HEK293 (cell line): ENCODE measurements at regions not wholly inside any gene's neighbourhood (a gene's known extent, or its start where the extent isn't known, plus 50 kb on each side); places are given as distances from the start of the nearest gene placed in this dataset.

Experiments
- CTCF ChIP-seq: fragments of 450-650 bp; formaldehyde crosslinking; IDR thresholded peaks from 2 replicates; pipeline ENCODE4 v1.5.1; 2016; ENCODE audit warnings: missing biosample characterization, missing genetic modification characterization
- ZBTB8A ChIP-seq: fragments of 450-650 bp; formaldehyde crosslinking; IDR thresholded peaks from 2 replicates; pipeline ENCODE4 v1.5.1; 2016; ENCODE audit warnings: missing biosample characterization, missing genetic modification characterization
- ZNF121 ChIP-seq: fragments of 450-650 bp; formaldehyde crosslinking; IDR thresholded peaks from 2 replicates; pipeline ENCODE4 v1.5.1; 2016; ENCODE audit warnings: missing biosample characterization, missing genetic modification characterization
- ZNF174 ChIP-seq: fragments of 450-650 bp; formaldehyde crosslinking; IDR thresholded peaks from 2 replicates; pipeline ENCODE4 v1.5.0; 2017; ENCODE audit warnings: missing biosample characterization, mild to moderate bottlenecking, missing genetic modification characterization
- ZNF580 ChIP-seq: fragments of 450-650 bp; formaldehyde crosslinking; IDR thresholded peaks from 2 replicates; pipeline ENCODE4 v1.5.1; 2016; ENCODE audit warnings: missing biosample characterization, missing genetic modification characterization

- no peak for TF ChIP-seq CTCF (tag by site-specific recombination)
- no peak for TF ChIP-seq ZNF121
- TF ChIP-seq ZNF580, result no peak
- TF ChIP-seq ZNF174, result no peak
- no peak for TF ChIP-seq ZBTB8A (tag by site-specific recombination)
Observed at GRCh38 chr7:113263749-113264148, 145.4 kb upstream of the SMIM30 start.
